CD4-positive, alpha-beta T cell treated with Interleukin-12 subunit alpha and Interleukin-12 subunit beta, for 1 hour (primary cell): ENCODE measurements at regions not wholly inside any gene's neighbourhood (a gene's known extent, or its start where the extent isn't known, plus 50 kb on each side); places are given as distances from the start of the nearest gene placed in this dataset.

Source experiments
- DNase-seq: peaks from one replicate; pipeline ENCODE4 v3.0.0-alpha.2; 2020

- DNase-seq: no peak
Observed at GRCh38 chr2:74760875-74761630, 72.9 kb upstream of the HK2 start.

DNA sequence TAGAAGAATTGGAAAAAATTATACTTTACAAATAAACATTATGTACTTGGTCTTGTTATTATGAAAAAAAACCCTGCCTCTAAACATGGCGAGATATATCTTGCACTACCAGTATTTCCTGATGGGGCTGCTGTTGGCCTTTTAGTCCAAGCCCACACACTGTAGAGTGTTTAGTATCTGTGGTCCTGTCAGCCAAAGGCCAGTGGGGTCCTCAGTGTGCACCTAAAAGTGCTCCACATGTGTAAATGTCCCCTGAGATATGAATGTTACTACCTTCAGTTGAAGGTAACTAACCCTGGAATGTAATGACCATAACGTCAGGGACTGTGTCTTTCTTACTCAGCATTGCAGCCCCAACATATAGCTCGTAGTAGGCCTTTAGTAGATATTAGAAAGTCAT is 71.1 kb upstream of the HK2 start:
- no peak for DNase-seq

DNA sequence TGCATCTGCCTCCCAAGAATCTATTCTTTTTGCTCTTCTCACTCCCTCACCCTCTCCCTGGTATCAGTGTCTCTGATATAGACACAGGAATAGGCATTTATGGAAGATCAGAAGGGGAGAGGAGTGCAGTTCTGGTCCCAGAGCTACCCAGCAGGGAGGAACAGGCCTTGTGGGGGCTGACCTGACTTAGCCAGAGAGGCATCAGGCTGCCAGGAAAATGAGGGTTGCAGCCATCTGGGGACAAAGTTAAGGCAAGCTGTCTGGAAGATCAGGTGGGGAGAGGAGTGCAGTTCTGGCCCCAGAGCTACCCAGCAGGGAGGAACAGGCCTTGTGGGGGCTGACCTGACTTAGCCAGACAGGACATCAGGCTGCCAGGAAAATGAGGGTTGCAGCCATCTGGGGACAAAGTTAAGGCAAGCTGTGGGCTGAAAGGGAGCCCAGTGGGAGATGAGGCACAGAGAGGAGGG is 69.9 kb upstream of the HK2 start:
- no peak for DNase-seq

- no peak for DNase-seq
Observed at GRCh38 chr2:74764429-74765272, 69.3 kb upstream of the HK2 start.

GRCh38 chr2:74766780-74767179 is 67.1 kb upstream of the HK2 start:
- no peak for DNase-seq

DNA sequence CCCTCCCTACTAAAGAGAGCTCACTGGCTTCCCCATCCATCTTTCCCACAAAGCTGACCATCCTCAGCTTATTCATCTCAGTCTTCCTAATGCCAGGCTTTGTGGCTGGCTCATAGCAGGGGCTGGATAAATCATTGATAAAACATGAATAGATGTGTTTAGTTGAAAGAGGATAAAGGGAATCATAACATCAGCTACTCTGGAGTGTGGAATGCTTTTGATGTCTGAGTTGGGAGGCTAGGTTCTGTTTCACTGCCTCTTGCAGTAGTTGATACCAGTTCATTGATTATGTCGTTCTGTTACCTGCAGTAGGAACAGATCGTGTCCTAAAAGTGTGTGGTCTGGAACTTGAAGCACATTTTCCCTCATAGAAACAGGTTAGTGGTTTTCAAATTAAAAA is 66.3 kb upstream of the HK2 start:
- DNase-seq: no peak

DNA sequence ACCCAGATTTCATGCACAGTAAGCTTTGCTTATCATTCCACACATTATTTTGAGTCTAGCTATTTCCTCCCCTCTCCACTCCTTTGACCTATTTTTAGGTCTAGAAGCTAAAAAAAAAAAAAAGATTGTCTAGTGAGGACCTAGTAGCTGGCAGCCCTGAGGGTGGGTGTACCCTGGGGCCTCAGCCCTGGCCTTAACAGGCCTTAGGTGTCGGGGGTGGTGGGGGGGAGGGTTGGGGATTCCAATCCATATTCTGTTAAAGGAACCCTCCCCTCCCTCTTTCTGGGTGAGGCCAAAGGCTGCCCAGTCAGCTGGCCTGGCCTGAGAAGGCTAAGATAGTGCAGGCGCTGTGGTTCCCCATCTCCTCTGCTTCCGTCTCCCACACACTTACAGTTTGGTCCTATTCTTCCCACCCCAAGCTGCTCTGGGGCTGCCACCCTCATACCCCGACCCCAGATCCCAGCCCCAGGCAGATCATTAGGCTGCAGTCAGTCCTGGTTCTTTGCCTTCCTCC is 65.5 kb upstream of the HK2 start:
- no peak for DNase-seq

- DNase-seq: no peak
Observed at GRCh38 chr2:74772046-74772445, 61.9 kb upstream of the HK2 start.

DNA sequence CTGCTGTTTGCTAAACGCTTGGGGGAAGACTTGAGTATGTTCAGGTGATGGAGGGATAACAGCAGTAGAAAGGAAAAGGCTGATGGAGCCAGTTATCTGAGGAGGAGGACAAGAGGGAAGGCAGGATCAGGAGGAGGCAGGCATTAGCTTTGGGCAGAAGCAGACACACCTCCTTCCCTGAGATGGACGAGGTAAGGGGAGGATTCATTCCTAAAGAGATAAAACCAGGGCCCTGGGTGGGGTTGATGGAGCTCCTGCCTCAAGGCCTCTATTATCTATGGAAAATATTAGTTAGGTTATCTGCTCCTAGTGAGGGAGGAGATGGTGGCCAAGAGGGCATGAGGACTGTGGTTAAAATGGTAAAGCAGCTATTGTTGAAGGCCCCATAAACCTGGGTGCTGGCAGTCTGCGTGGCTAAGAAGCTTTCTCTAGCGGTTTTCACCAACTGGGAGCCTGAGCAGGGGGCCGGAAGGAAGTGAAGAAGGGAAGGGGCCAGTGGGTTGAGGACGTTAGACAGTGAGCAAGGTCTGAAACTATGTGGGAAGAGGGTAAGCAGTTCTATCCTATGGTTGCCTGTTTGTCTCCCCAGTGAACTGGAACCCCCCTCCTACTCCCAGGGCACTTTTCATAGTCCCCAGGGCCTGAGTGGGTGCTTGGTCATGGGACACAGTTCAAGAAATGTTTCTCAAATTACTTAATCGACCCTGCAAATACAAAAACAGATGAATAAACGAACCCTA is 56.6 kb upstream of the HK2 start:
- no peak for DNase-seq

DNA sequence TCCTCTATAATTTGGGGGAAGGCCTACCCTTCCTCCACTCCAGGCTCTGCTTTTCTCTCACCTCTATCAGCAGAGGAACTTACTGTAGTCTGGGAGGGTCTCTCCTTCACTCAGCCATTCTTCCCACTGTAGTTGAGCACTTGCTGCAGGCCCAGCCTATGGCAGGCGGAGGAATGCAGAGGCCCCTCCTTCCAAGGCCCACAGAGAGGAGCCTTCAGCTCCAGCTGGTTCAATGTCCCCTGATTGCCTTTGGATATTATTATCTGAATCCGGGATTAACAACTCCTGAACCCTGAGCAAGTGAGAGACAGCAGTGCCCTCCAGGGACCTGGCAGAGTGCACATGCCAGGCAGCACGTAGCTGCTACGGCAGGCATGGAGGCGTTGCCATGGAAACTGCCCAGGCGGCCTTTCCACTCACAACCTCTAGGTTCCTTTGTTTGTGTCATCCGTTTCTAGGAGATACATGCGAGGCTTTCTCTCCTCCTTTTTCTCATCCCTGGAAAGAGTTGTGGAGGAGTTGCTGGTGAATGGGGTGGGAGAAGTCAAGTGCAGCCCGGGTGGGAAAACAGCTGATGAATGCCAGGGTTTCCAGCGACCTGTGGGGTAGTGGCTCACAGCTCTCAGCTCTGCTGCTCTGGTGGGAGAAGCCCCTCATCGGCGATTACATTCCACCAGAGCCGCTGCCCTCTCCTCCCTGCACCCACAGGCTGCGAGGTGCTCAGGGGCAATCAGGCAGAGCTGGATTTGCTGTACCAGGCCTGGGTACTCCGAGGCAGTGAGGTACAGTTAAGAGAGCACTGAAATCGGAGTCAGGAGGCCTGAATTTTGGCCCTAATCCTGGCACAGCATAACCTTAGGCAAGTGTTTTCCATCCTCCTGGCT is 55.3 kb upstream of the HK2 start:
- DNase-seq: no peak

GRCh38 chr2:74779265-74779558 is 54.7 kb upstream of the HK2 start:
- no peak for DNase-seq

- DNase-seq: no peak
Observed at GRCh38 chr2:74779587-74780135, 54.3 kb upstream of the HK2 start.
